PC-3 (cell line): ENCODE measurements at regions not wholly inside any gene's neighbourhood (a gene's known extent, or its start where the extent isn't known, plus 50 kb on each side); places are given as distances from the start of the nearest gene placed in this dataset.

Experiments
- ATAC-seq: fragments of 200-7000 bp; cut with Tn5 transposase; 2 replicates; pipeline ENCODE4 v1.9.1; 2020; ENCODE audit warnings: mild to moderate bottlenecking, moderate library complexity
- BruUV-seq: library from RNA; stranded (reverse); fragments of 400-500 nt; replicated peaks from 2 replicates; lab custom pipeline; 2021; lab: Mats Ljungman, UMichigan
- CTCF ChIA-PET: fragments of 300-600 bp; sonication (Branson Sonifier 250); formaldehyde crosslinking; loops from one replicate; lab custom pipeline; 2022; ENCODE audit warnings: antibody characterized with exemption; lab: Charles Lee
- POLR2A ChIA-PET: fragments of 300-600 bp; sonication (Branson Sonifier 250); formaldehyde crosslinking; loops from one replicate; lab custom pipeline; 2022; ENCODE audit warnings: antibody characterized with exemption; ENCODE audit not compliant: unreplicated experiment; lab: Charles Lee
- DNase-seq: peaks from one replicate; pipeline ENCODE4 v3.0.0-alpha.2; 2015
- H2AFZ ChIP-seq: fragments of 300-600 bp; sonication (generic); 2 replicates; pipeline ENCODE4 v1.6.0; 2016; ENCODE audit warnings: antibody characterized with exemption, low read length
- H3F3A ChIP-seq: fragments of 300-600 bp; sonication (generic); one replicate; pipeline ENCODE4 v1.6.0; 2017; ENCODE audit warnings: antibody characterized with exemption, low read length, control low read depth, mild to moderate bottlenecking; ENCODE audit not compliant: unreplicated experiment
- H3K27ac ChIP-seq: fragments of 300-600 bp; sonication (generic); 2 replicates; pipeline ENCODE4 v1.5.1; 2016; ENCODE audit warnings: mild to moderate bottlenecking, low read length
- H3K27me3 ChIP-seq: fragments of 300-600 bp; sonication (generic); 2 replicates; pipeline ENCODE4 v1.6.1; 2016; ENCODE audit warnings: low read length, mixed read lengths
- H3K36me3 ChIP-seq: fragments of 300-600 bp; sonication (generic); 2 replicates; pipeline ENCODE4 v1.6.1; 2016; ENCODE audit warnings: low read depth, mixed run types, low read length, mixed read lengths
- H3K4me1 ChIP-seq: fragments of 300-600 bp; sonication (generic); 2 replicates; pipeline ENCODE4 v1.5.1; 2016; ENCODE audit warnings: low read length; ENCODE audit not compliant: insufficient read depth
- H3K4me2 ChIP-seq: fragments of 300-600 bp; sonication (generic); 2 replicates; pipeline ENCODE4 v1.6.0; 2016; ENCODE audit warnings: low read length
- H3K4me3 ChIP-seq: fragments of 300-600 bp; sonication (generic); 2 replicates; pipeline ENCODE4 v1.5.1; 2016; ENCODE audit warnings: mild to moderate bottlenecking, low read length, mixed read lengths
- H3K79me2 ChIP-seq: fragments of 300-600 bp; sonication (generic); 2 replicates; pipeline ENCODE4 v1.6.1; 2017; ENCODE audit warnings: low read length, mixed read lengths
- H3K9ac ChIP-seq: fragments of 300-600 bp; sonication (generic); 2 replicates; pipeline ENCODE4 v1.6.0; 2016; ENCODE audit warnings: mild to moderate bottlenecking, low read length
- H3K9me2 ChIP-seq: fragments of 300-600 bp; sonication (generic); replicated peaks from 2 replicates; pipeline ENCODE4 v1.6.1; 2016; ENCODE audit warnings: mixed run types, low read length, mixed read lengths
- H3K9me3 ChIP-seq: fragments of 300-600 bp; sonication (generic); 2 replicates; pipeline ENCODE4 v1.6.1; 2016; ENCODE audit warnings: low read length, mixed read lengths
- H4K20me1 ChIP-seq: fragments of 300-600 bp; sonication (generic); 2 replicates; pipeline ENCODE4 v1.6.1; 2016; ENCODE audit warnings: low read length, mixed read lengths
- CTCF ChIP-seq: fragments of 300-600 bp; sonication (generic); conservative IDR thresholded peaks from 2 replicates; pipeline ENCODE4 v1.5.1; 2017; ENCODE audit warnings: antibody characterized with exemption, low read depth, mild to moderate bottlenecking, low read length
- EZH2 ChIP-seq: fragments of 300-600 bp; sonication (generic); IDR thresholded peaks from one replicate; pipeline ENCODE4 v1.6.1; 2017; ENCODE audit warnings: antibody characterized with exemption, mild to moderate bottlenecking, low read length; ENCODE audit not compliant: unreplicated experiment
- EZH2phosphoT487 ChIP-seq: fragments of 300-600 bp; sonication (generic); IDR thresholded peaks from 2 replicates; pipeline ENCODE4 v1.6.1; 2018; ENCODE audit warnings: mild to moderate bottlenecking, antibody characterized with exemption, low read length, borderline replicate concordance
- intact Hi-C: fragments of 100-400 bp; cut with micrococcal nuclease; formaldehyde crosslinking; loops from 2 replicates; pipeline ENCODE4 v1.9.0; 2023

GRCh38 chr12:60034147-60034546 lies 438.3 kb downstream of the SLC16A7 start:
- Histone ChIP-seq H4K20me1 (no peaks in the 10 kb centered on the region), H3K79me2 (no peaks in the 10 kb centered on the region), H3K9me3 (no peaks in the 10 kb centered on the region), H3K9me2 (no peaks in the 10 kb centered on the region), H3F3A (no peaks in the 10 kb centered on the region), H2AFZ (no peak overlapping the region), H3K4me1 (peaks cover 13% of the 10 kb centered on the region; the same call in 1 of the 2 replicates), H3K27ac (no peak overlapping the region), H3K9ac (no peak overlapping the region), H3K4me3 (no peak overlapping the region), H3K36me3 (no peaks in the 10 kb centered on the region), H3K4me2 (no peak overlapping the region), H3K27me3 (no peaks in the 10 kb centered on the region)
- ChIA-PET CTCF (no interaction called here), POLR2A (no interaction called here)
- ATAC-seq (no peak), DNase-seq (no peak)
- TF ChIP-seq EZH2 (no peak), CTCF (no peak), EZH2phosphoT487 (no peak)
- no TSS peak for BruUV-seq
- intact Hi-C loops, result no loop called here

- DNase-seq (peak; percentile 65), ATAC-seq (peak; percentile 70)
- Histone ChIP-seq H3K27me3 (no peaks in the 10 kb centered on the region), H3K4me1 (peaks cover 13% of the 10 kb centered on the region; the same call in 1 of the 2 replicates), H3K4me3 (no peak overlapping the region), H3K79me2 (no peaks in the 10 kb centered on the region), H3K4me2 (no peak overlapping the region), H3K9ac (no peak overlapping the region), H4K20me1 (no peaks in the 10 kb centered on the region), H2AFZ (no peak overlapping the region), H3K9me2 (no peaks in the 10 kb centered on the region), H3F3A (no peaks in the 10 kb centered on the region), H3K36me3 (no peaks in the 10 kb centered on the region), H3K9me3 (no peaks in the 10 kb centered on the region), H3K27ac (no peak overlapping the region)
- POLR2A ChIA-PET, result no interaction called here
- CTCF ChIA-PET, result no interaction called here
- BruUV-seq, result no TSS peak
- TF ChIP-seq CTCF (no peak), EZH2phosphoT487 (no peak), EZH2 (no peak)
- intact Hi-C loops, result no loop called here
Observed at GRCh38 chr12:60035835-60036234, 440.0 kb downstream of the SLC16A7 start.

- no peaks in the 10 kb centered on the region for H3K36me3 ChIP-seq
- ChIA-PET CTCF (no interaction called here), POLR2A (interaction anchor here (0.7 kb wide), 1 partner anchor 394 kb away, joined by 6 read pairs; no protein-coding TSS in a partner anchor)
- no peaks in the 10 kb centered on the region for H3K9me3 ChIP-seq
- no peak for TF ChIP-seq EZH2phosphoT487
- no peak for TF ChIP-seq CTCF
- no peak for TF ChIP-seq EZH2
- BruUV-seq, result no TSS peak
- no peak overlapping the region for H3K4me3 ChIP-seq
- H3K9me2 ChIP-seq, result no peaks in the 10 kb centered on the region
- H3K27ac ChIP-seq, result no peak overlapping the region
- ATAC-seq (no peak), DNase-seq (no peak)
- H3K9ac ChIP-seq, result no peak overlapping the region
- intact Hi-C loops, result no loop called here
- no peak overlapping the region for H3K4me2 ChIP-seq
- H3K79me2 ChIP-seq, result no peaks in the 10 kb centered on the region
- H3K4me1 ChIP-seq, result peaks cover 6% of the 10 kb centered on the region; the same call in 1 of the 2 replicates
- H4K20me1 ChIP-seq, result no peaks in the 10 kb centered on the region
- no peak overlapping the region for H2AFZ ChIP-seq
- no peaks in the 10 kb centered on the region for H3F3A ChIP-seq
- no peaks in the 10 kb centered on the region for H3K27me3 ChIP-seq
Observed at GRCh38 chr12:60042835-60043234, 447.0 kb downstream of the SLC16A7 start.
